ENCODE measurements at regions not wholly inside any gene's neighbourhood (a gene's known extent, or its start where the extent isn't known, plus 50 kb on each side); places are given as distances from the start of the nearest gene placed in this dataset.

- no peak for TF ChIP-seq CTCF (IDR thresholded peaks at IDR 0.05)
Measured at GRCh38 chr5:42970636-42971559, 69.2 kb downstream of the ANXA2R start.

GRCh38 chr5:42965934-42966333, 74.2 kb downstream of the ANXA2R start:
- Histone ChIP-seq H3K4me1 (no peaks in the 10 kb centered on the region), H3K79me2 (no peaks in the 10 kb centered on the region), H2AFZ (no peak overlapping the region), H3K4me2 (ENCODE audit: low read length) (no peak overlapping the region), H3K27ac (no peak overlapping the region), H3K9me3 (ENCODE audit: control insufficient read depth, low read length) (no peaks in the 10 kb centered on the region), H3K9ac (no peak overlapping the region), H3K36me3 (ENCODE audit: control insufficient read depth, insufficient read depth, low read length) (no peaks in the 10 kb centered on the region), H3K27me3 (ENCODE audit: control insufficient read depth, insufficient read depth, low read length) (no peaks in the 10 kb centered on the region), H3K4me3 (ENCODE audit: low read depth, low read length) (no peak overlapping the region)
- no peak for TF ChIP-seq CTCF (IDR thresholded peaks at IDR 0.05)

More at GRCh38 chr5:42970636-42971559, 69.2 kb downstream of the ANXA2R start:
- Histone ChIP-seq H3K27ac (no peak overlapping the region), H3K4me2 (ENCODE audit: low read length) (no peak overlapping the region), H3K9me3 (ENCODE audit: control insufficient read depth, low read length) (no peaks in the 10 kb centered on the region), H3K27me3 (ENCODE audit: control insufficient read depth, insufficient read depth, low read length) (no peaks in the 10 kb centered on the region), H3K9ac (no peak overlapping the region), H2AFZ (no peak overlapping the region), H3K36me3 (ENCODE audit: control insufficient read depth, insufficient read depth, low read length) (no peaks in the 10 kb centered on the region), H3K79me2 (no peaks in the 10 kb centered on the region), H3K4me1 (no peaks in the 10 kb centered on the region), H3K4me3 (ENCODE audit: low read depth, low read length) (no peak overlapping the region)

- Histone ChIP-seq H3K9me3 (ENCODE audit: control insufficient read depth, low read length) (no peaks in the 10 kb centered on the region), H3K4me3 (ENCODE audit: low read depth, low read length) (no peak overlapping the region), H3K27ac (no peak overlapping the region), H3K4me1 (no peaks in the 10 kb centered on the region), H3K9ac (no peak overlapping the region), H2AFZ (no peak overlapping the region), H3K27me3 (ENCODE audit: control insufficient read depth, insufficient read depth, low read length) (no peaks in the 10 kb centered on the region), H3K36me3 (ENCODE audit: control insufficient read depth, insufficient read depth, low read length) (no peaks in the 10 kb centered on the region), H3K79me2 (no peaks in the 10 kb centered on the region), H3K4me2 (ENCODE audit: low read length) (no peak overlapping the region)
- TF ChIP-seq CTCF (IDR thresholded peaks at IDR 0.05): no peak
Measured at GRCh38 chr5:42963412-42963811, 76.7 kb downstream of the ANXA2R start.

GRCh38 chr5:42962124-42962523, 78.0 kb downstream of the ANXA2R start:
- Histone ChIP-seq H3K4me1 (no peaks in the 10 kb centered on the region), H3K4me3 (ENCODE audit: low read depth, low read length) (no peak overlapping the region), H3K79me2 (no peaks in the 10 kb centered on the region), H3K4me2 (ENCODE audit: low read length) (no peak overlapping the region), H2AFZ (no peak overlapping the region), H3K9me3 (ENCODE audit: control insufficient read depth, low read length) (no peaks in the 10 kb centered on the region), H3K9ac (no peak overlapping the region), H3K27ac (no peak overlapping the region), H3K36me3 (ENCODE audit: control insufficient read depth, insufficient read depth, low read length) (no peaks in the 10 kb centered on the region), H3K27me3 (ENCODE audit: control insufficient read depth, insufficient read depth, low read length) (no peaks in the 10 kb centered on the region)
- TF ChIP-seq CTCF (IDR thresholded peaks at IDR 0.05): no peak

- no peaks in the 10 kb centered on the region for H3K36me3 ChIP-seq (ENCODE audit: control insufficient read depth, insufficient read depth, low read length)
Measured at GRCh38 chr5:42960506-42960905, 79.6 kb downstream of the ANXA2R start.

More at GRCh38 chr5:42960506-42960905, 79.6 kb downstream of the ANXA2R start:
- Histone ChIP-seq H3K27ac (no peak overlapping the region), H3K9ac (no peak overlapping the region), H2AFZ (no peak overlapping the region), H3K4me3 (ENCODE audit: low read depth, low read length) (no peak overlapping the region), H3K4me2 (ENCODE audit: low read length) (no peak overlapping the region), H3K79me2 (no peaks in the 10 kb centered on the region), H3K4me1 (no peaks in the 10 kb centered on the region), H3K27me3 (ENCODE audit: control insufficient read depth, insufficient read depth, low read length) (no peaks in the 10 kb centered on the region), H3K9me3 (ENCODE audit: control insufficient read depth, low read length) (no peaks in the 10 kb centered on the region)
- TF ChIP-seq CTCF (IDR thresholded peaks at IDR 0.05): no peak
